ENCODE measurements at regions not wholly inside any gene's neighbourhood (a gene's known extent, or its start where the extent isn't known, plus 50 kb on each side); places are given as distances from the start of the nearest gene placed in this dataset.

DNA sequence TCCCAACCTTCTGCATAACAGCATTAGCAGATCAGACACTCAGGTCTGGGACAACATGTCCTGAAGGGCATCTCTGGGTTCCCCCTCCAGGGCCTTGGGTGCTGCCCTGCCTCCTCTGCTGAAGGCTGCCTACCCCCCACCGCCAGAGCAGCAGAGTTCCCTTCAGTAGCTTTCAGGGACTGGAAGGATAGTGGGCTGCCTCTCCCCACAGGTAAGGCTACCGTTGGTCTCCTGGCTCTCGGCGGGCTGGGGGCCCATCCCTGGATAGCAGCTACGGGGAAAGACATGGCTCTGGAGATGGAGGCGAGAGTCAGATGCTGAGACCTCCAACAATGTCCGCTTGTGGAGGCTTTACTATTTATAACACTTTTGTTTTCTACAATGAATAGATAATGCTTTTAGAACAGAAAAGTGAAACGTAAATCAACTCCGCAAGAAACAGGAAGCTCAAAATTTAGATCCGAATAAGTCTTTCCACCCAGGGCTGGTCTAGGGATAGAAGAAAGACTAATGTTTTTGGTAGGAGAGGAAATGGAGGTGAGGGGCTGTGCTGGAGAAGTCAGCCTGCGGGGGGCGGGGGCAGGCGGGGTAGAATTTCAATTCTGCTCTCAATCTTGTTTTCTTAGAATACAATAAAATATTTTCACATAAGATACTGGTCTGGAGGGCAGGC lies 58.4 kb downstream of the ARL4C start:
- DNase-seq (ENCODE audit: low read depth) = no peak

DNA sequence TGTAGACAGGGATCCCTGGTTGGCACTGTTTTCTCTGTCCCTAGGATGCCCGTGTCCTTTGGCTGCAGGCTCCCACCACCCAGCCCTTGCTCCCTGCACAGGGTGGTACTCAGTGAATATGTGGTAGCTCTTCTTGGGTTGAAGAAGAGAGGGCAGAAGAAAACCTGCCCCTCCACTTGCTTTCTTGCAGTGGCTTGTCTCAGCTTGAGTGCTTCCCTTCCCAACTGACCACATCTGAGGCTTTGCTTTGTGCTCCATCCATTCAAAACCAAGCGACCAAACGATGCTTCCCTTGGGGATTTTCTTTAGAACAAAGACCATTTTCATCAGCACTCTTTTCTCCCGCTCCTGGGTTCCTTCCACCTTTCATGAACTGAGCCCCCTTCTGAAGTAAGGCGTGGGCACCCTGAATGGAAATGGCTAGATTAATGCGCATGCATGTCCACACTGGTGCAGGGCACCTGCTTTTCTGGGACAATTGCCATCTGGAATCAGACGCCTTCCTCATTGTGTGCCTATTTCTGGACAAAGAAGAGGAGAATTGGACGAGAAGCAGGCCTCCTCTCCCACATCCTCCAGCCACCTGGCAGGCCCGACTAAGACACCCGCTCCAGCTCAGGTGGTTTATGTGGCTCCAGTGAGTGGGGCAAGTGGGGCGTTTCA lies 59.1 kb downstream of the ARL4C start:
- no peak for DNase-seq (ENCODE audit: low read depth)

DNA sequence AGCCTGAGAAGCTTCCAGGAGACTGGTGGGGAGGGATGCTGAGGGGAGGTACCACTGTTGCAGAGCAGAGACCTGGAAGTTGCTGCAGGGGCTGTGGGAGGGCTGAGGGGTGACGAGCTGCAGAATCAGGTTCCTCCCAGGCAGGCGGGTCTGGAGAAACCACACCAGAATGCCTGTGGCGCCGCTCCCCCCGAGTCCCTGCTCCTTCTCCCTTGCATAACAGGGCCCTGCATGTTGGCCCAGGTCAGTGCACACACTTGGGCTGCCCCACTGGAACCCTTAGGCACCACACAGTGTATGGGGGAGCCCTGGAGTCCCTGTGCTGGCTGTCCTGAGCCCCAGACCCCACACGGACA lies 60.4 kb downstream of the ARL4C start:
- no peak for DNase-seq (ENCODE audit: low read depth)

DNA sequence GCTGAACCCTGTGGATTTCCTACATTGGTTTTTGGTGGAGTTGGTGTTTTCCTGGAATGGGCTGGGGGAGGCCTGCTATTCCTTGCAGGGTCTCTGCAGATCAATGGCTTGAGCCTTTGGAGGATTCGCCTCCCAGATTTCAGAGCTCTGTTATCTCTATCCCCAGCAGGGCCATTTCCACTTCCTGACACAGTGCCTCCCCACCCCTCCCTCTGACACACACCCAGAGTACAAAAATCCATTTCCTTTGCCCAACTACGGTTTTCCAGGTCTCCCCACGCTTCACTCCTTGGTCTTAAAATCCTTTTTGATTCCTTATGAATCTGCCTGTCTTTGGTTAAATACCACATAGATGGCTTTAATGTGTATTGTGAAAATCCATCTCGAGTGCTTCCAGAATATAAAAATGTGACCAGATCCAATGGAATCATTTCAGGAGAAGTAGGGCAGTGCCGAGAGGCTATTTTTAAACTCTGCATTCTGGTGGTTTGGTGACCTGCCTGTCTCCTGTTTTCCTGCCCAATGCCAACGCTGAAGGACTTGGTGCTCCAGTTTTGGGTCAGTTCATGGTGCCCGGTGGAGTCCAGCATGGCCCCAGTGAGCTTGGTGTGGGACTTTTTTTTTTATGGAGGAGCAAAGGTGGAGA lies 60.9 kb downstream of the ARL4C start:
- no peak for DNase-seq (ENCODE audit: low read depth)

DNA sequence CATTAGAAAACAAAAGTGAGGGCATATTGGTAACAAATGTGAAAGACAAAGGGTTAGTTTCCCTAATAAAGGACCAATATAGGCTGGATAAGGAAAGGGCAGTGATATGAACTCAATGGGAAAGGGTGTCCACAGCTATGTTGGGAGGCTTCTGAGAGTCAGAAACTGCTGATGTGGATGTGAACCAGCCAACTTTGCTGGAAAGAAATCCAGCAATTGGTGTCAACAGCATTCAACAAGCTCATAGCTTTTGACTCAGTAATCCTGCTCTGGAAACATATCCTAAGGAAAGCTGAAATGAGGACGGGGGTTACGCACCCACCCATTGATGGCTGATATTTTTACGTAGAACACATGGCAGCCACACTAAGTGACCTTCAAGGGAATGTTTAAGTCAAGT lies 63.7 kb downstream of the ARL4C start:
- DNase-seq (ENCODE audit: low read depth) = no peak

DNA sequence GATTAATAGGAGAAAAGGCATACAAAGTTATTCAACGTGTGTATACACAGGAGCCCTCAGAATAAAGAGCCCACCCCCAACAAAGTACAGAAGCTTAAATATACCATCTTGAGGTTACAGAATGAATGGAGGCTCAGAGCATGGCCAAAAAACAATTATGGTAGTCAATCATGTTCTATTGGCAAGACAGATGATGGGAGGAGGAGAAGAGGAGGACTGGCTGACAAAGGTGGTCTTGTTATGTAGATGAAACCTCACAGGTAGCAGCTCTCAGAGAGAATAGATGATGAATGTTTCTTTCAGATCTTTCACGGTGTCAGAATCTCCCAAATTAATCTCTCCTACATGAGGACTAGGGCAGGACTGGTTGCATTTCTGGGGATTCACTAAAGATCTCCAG lies 66.0 kb downstream of the ARL4C start:
- DNase-seq (ENCODE audit: low read depth) = no peak

DNA sequence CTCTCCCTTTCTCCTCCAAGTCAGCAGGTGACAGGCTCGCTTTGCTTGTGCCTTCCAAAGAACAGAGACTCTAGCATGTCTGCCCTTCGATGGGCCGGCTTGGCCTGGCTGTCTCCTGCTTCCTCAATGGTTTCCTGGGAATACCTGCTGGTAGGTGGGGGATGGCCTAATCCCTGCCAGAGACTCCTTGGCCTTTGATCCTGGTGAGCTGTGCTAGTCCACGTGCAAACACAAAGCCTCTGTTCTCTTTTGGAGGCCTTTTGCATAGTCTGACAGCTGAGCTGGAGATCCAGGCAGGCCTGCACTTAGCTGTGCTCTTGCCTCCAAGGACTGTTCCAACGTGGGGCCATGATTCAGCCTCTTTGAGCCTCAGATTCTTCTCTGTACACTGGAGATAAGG lies 67.6 kb downstream of the ARL4C start:
- DNase-seq (ENCODE audit: low read depth) = no peak

DNA sequence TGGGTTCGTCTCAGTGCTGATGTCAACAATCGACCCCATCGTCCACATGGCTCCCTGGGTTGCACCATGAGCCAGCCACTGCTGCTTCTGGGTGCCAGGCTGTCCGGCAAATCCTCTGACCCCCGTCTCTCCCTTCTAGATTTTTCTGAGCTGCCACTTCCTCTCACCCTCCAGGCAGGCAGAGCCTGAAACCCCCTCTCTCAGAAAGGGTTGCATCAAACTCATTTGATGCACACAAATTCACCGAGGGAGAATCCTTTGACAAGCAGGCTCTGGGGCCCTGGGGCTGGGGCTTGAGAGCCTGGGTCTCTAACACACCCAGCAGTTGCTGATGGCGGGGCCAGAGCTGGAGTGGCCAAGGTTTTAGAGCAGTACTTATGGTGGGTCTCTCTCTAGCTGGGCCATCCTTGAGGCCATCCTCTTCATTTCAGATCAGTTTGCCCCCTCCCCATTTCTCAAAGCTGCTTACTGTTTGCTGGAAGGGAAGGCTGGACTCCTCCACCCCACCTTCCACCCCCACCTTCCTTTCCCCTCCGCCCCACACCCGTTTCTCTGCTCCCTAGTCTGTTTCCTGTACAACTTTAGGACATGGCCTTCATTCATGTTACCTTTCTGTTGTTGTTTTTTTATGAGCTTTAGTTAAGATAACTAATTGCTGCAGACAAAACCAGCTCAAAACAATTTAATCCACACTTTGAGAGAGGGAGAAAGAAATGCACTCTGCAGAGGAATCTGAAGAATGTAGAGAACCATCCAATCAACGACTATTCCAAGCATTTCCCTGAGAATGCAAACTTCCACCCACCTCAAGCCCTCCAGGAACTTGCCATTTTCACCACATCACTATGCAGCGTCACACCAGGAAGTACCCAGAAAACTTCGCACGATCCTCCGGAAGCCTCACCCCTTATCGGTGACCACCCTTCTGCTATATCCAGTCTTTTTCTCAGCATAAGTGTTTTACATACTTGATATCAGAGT lies 69.5 kb downstream of the ARL4C start:
- no peak for DNase-seq (ENCODE audit: low read depth)

DNA sequence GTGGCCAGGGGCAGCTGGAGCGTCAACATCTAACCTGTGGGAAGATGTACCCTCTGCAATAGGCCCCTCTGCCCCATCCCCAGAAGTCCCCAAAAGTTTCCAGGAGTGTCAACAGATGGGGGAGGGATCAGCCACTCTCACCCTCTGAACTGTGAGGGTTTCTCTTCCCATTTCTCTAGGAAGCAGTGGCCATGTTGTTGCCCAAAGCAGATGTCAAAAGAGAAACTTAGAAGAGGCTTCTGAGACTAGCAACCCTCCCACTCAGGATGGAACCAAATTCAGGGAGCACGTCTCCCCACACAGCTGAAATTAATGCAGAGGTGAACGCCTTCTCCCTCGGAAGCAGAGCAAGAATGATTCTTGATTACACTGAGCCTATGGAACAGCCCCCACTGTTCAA lies 70.3 kb downstream of the ARL4C start:
- DNase-seq (ENCODE audit: low read depth) = no peak

DNA sequence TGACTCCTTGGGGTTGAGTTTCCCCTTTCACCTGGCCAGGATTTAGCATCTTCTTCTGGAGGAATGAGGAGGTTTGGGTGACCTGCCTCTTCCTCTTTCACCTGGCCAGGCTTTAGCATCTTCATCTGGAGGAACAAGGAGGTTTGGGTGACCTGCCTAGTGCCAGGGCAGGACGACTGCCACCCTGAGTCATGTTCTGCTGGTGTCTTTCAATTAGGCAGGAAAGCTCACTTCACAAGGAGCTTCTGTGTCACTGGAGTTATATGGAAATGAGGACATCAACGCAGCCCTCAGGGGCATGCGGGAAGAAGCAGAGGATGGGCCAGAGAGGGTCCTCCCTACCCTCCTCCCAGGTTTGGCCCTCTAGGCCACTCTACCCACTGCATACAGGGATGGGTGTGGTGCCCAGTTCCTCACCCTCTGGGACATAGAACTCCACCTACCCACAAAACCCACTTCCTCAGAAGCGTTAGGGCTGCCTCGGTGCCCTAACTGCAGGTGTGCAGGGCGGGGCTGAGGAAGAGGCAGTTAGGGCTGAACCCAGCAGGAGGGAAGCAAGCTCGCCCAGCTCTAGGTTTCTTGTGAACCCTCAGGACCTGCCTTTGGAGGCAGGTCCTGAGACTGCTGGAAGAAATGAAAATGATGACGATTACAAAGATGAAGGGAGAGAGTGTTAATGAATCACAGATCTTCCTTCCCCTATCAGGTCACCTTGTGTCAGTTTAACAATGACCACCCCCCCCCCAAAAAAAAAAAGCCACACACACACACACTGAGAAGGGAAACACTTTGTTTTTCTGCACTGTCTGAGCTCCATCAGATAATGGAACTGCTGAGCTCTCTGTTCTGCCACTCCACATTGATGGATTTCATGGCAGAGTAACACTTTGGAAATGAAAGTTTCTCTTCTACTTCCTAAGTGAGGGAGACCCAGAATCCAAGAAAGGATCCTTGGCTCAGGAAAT lies 71.0 kb downstream of the ARL4C start:
- peak; percentile 60 for DNase-seq (ENCODE audit: low read depth)

DNA sequence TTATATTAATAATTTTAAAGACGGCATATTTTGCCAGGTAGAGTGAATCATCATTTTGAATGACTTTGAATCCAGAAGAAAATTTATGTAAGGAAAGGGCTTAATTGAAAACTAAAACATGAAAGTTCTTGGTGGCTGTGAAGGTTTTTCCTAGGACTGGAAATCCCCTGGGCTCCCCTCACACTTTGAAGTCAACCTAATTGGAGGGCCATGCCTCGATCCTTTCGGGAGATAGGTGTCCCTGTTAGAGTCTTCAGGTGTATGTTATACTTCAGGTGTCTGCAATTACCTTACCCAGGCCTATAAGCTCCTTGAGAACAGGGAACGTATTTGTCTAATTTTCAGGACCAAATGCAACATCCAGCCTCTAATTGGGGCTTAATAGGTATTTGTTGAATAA lies 73.0 kb downstream of the ARL4C start:
- DNase-seq (ENCODE audit: low read depth) = no peak

DNA sequence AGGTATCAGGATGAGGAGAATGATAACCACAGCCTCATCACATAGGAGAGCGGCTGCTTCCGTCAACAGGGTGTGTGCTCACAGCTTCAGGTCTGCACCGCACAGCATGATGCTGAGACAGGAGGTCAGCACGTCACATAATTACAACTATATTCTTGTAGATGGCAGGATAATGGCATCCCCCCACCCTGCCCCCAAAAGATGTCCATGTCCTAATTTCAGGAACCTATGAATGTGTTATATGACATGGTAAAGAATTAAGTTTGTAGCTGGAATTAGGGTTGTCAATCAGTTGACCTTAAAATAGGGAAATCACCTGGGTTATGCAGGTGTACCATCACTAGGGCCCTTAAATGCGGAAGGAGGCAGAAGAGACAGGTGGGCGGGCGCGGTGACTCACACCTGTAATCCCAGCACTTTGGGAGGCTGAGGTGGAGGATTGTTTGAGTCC lies 73.9 kb downstream of the ARL4C start:
- peak; percentile 40 for DNase-seq (ENCODE audit: low read depth)

DNA sequence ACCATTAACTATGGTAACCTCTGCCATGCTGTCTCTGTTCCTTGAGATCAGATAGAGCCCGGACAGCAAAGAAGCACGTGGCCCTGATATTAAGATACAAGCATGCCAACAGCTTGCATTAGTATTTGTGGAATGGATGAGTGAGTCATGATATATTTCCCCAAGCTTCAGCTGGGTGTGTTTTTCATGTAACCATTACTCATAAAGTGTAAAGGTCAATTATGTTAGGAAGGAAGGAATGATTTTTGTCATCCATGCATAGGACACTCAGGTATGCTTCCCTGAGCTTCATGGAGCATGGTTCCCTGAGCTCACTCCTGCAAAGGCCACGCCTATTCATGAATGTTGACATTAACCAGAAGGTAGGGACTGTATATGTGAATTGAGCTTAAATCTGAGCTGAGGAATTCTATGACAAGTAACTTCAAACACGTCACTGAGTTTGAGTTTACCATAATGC lies 74.6 kb downstream of the ARL4C start:
- no peak for DNase-seq (ENCODE audit: low read depth)

DNA sequence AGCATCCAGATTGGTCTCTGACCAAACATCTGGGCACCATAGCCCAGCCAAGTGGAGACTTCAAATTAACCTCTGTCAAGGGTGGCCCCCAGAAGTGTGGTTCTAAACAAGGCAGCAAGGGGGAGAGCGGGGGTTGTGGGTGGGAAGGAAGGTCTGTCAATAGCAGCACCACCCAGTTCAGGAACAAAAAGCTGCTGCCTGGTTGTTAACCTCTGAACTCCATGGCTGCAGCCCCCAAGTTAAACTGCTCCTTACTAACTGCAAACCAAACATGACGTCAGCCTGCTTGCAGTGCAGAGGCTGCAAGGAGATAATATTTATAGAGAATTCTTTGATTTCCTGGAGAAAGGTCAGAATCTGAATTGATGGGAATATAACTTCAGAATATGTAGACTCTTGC lies 76.5 kb downstream of the ARL4C start:
- no peak for DNase-seq (ENCODE audit: low read depth)

DNA sequence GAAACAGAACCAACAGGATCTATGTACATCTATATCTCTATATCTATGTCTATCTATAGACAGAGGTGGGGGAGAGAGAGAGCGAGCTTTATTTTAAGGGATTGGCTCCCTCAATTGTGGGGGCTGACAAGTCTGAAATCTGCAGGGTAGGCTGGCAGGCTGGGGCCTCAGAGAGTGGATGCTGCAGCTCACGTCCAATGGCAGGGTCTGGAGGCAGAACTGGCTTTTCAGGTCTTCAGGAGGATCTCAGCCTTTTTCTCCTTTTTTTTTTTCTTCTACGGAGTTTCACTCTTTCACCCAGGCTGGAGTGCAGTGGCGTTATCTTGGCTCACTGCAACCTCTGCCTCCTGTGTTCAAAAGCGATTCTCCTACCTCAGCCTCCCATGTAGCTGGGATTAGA lies 77.2 kb downstream of the ARL4C start:
- DNase-seq (ENCODE audit: low read depth) = no peak

DNA sequence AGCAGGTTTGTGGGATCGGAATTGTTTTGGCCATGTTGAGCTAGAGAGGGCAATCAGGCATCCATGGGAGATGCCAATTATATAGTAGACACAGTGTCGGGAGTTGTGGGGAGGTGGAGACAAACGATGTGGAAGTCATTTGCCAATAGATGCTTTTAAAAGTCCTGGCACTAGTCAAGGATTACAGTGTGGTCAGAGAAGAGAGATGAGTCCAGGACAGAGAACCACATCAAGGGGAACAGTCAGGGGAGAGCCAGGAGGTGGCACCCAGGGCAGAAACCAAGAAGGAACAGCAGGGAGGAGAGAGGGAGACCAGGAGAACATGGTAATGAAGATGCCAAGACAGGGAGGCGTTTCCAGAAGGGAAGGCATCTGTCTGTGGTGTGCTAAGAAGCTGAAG lies 81.2 kb downstream of the ARL4C start:
- no peak for DNase-seq (ENCODE audit: low read depth)

DNA sequence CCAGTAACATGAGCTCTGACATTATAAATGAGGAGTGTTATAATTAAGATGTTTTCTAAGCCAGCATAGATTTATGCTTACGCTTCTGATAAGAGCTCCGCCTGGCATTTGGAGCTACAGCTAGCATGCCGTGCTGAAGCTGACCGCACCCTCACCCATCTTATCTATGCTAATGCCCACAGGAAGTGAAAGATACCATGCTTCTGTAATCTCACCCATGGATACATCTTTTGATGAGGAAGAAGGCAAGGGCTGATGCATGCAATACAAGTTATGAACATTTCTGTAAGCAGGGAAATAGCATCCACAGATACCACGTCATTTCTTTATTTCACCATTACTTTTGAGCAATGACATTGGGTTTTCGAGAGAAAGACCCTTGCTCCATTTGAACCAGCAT lies 82.3 kb downstream of the ARL4C start:
- DNase-seq (ENCODE audit: low read depth) = no peak

DNA sequence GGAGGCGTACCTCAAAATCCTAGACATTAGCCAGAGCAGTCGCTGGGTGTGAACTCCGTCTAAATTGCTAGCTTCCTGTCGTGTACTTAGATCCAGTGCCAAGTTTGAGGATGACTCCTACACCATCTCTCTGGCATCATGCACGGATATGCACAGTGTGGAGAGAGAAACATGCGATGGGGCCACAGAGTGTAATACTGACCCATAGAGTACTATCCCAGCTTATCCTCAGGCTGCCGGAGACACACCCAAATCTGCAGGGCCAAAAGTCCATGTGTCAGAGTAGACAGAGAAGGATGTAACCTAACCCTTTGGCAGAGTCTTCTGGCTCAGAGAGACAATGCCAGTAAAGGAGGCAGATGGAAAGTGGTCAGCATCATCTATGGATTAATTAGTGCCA lies 84.2 kb downstream of the ARL4C start:
- no peak for DNase-seq (ENCODE audit: low read depth)

DNA sequence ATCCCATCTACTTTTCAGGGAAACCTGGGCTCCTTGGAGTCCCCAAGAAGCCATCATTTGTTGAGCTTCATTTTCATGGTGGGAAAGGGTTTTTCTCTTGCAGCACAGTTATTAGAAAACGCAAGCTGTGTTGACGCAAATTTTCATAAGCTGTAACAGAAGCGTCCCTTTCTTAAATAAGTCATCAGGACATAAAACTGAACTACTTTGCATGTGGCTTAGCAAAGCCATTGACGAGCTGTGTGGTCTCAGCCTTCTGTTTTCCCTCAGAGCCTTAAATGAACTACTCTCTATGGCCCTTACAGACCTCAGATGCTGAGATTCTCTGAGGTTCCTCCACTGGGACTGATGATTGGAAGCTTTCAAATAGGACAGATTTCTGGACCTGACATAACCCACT lies 85.1 kb downstream of the ARL4C start:
- no peak for DNase-seq (ENCODE audit: low read depth)

DNA sequence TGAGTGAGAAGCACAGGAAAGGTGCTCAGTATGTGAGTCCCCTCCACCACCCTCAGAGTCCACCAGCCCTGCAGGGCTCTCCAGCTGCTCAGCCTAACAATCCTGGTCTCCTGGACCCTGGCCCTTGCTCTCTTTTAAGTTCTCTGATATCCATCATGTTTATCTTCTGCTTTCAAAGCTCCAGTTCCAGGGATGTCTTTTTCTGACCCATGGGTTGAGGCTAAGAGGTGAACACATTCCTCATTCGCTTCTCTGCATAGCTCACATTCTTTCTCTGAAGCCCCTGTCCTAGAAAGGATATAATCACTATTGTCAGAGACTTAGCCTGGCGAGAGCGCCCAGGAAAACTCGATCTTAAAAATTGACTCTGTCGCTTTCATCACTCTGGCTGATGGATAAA lies 86.4 kb downstream of the ARL4C start:
- no peak for DNase-seq (ENCODE audit: low read depth)

DNA sequence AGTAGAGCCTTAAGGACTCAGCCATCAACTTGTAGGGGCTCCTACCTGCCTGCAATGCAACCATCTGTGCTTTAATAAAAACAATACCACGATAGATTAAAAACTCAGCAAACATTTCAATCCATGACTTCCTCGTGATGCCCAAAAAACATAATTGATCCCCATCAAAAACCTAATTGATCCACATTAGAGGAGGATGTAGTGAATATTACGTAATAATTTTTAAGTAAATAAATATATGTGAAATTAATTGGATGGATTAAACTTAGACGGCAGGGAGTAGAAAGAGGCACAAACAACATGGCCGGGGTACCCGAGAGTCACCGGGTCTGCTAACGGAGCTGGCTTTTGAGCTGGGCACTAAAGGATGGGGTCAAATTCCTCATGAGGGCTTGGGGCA lies 87.3 kb downstream of the ARL4C start:
- no peak for DNase-seq (ENCODE audit: low read depth)
